ENCODE measurements at regions not wholly inside any gene's neighbourhood (a gene's known extent, or its start where the extent isn't known, plus 50 kb on each side); places are given as distances from the start of the nearest gene placed in this dataset.

DNA sequence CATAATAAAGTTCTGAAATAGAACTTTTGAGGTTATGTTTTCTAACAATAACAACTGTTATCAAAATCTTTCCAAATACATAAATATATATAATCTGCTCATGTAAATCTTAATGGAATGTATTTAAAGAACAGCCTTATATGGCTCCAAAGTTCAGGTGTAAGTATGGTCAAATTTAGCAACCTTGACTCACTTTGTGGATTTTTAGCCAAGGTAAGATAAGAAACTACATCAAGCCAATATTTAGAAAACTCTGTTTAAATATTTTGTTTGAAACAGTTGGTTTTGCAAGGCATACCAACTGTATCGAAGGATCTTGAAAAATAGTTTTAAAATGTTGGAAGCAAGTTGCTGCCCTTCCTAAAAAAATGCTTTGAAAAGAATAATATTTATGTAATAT lies 228.9 kb upstream of the SEMA3D start:
- TF ChIP-seq TAF1 (IDR thresholded peaks at IDR 0.05; ENCODE audit: low read depth): no peak
- no peak for TF ChIP-seq EP300 (IDR thresholded peaks at IDR 0.05; ENCODE audit: borderline replicate concordance)
- no peak for TF ChIP-seq CEBPB (IDR thresholded peaks at IDR 0.05)
- no peak for TF ChIP-seq TCF12 (IDR thresholded peaks at IDR 0.05; ENCODE audit: low read depth)
- TF ChIP-seq, protein P1, sequence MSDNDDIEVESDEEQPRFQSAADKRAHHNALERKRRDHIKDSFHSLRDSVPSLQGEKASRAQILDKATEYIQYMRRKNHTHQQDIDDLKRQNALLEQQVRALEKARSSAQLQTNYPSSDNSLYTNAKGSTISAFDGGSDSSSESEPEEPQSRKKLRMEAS (IDR thresholded peaks at IDR 0.05): no peak
- TF ChIP-seq YY1 (IDR thresholded peaks at IDR 0.05; ENCODE audit: low read depth): no peak
- TF ChIP-seq, protein P2, sequence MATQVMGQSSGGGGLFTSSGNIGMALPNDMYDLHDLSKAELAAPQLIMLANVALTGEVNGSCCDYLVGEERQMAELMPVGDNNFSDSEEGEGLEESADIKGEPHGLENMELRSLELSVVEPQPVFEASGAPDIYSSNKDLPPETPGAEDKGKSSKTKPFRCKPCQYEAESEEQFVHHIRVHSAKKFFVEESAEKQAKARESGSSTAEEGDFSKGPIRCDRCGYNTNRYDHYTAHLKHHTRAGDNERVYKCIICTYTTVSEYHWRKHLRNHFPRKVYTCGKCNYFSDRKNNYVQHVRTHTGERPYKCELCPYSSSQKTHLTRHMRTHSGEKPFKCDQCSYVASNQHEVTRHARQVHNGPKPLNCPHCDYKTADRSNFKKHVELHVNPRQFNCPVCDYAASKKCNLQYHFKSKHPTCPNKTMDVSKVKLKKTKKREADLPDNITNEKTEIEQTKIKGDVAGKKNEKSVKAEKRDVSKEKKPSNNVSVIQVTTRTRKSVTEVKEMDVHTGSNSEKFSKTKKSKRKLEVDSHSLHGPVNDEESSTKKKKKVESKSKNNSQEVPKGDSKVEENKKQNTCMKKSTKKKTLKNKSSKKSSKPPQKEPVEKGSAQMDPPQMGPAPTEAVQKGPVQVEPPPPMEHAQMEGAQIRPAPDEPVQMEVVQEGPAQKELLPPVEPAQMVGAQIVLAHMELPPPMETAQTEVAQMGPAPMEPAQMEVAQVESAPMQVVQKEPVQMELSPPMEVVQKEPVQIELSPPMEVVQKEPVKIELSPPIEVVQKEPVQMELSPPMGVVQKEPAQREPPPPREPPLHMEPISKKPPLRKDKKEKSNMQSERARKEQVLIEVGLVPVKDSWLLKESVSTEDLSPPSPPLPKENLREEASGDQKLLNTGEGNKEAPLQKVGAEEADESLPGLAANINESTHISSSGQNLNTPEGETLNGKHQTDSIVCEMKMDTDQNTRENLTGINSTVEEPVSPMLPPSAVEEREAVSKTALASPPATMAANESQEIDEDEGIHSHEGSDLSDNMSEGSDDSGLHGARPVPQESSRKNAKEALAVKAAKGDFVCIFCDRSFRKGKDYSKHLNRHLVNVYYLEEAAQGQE (IDR thresholded peaks at IDR 0.05; ENCODE audit: low read depth): no peak
- TF ChIP-seq CREB1 (IDR thresholded peaks at IDR 0.05; ENCODE audit: low read depth): no peak
- no peak for TF ChIP-seq TEAD4 (IDR thresholded peaks at IDR 0.05)
- TF ChIP-seq RAD21 (IDR thresholded peaks at IDR 0.05; ENCODE audit: low read depth): no peak
- no peak for TF ChIP-seq EGR1 (IDR thresholded peaks at IDR 0.05)
- TF ChIP-seq FOXM1 (IDR thresholded peaks at IDR 0.05; ENCODE audit: borderline replicate concordance, low read depth): no peak
- TF ChIP-seq ZBTB7A (IDR thresholded peaks at IDR 0.05; ENCODE audit: low read depth): no peak
- TF ChIP-seq, protein P3, sequence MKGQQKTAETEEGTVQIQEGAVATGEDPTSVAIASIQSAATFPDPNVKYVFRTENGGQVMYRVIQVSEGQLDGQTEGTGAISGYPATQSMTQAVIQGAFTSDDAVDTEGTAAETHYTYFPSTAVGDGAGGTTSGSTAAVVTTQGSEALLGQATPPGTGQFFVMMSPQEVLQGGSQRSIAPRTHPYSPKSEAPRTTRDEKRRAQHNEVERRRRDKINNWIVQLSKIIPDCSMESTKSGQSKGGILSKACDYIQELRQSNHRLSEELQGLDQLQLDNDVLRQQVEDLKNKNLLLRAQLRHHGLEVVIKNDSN (IDR thresholded peaks at IDR 0.05): no peak

Data from Ishikawa (cell line).